ENCODE measurements at regions not wholly inside any gene's neighbourhood (a gene's known extent, or its start where the extent isn't known, plus 50 kb on each side); places are given as distances from the start of the nearest gene placed in this dataset.

- Mint-ChIP-seq H3K4me3 (ENCODE audit: unreplicated experiment) (no peak overlapping the region), H3K27ac (ENCODE audit: unreplicated experiment) (no peak overlapping the region), H3K27me3 (ENCODE audit: low read depth, unreplicated experiment) (peaks cover 30% of the 10 kb centered on the region), H3K4me1 (ENCODE audit: low read depth, unreplicated experiment) (peaks cover 10% of the 10 kb centered on the region), H3K36me3 (ENCODE audit: low read depth, unreplicated experiment) (no peaks in the 10 kb centered on the region), H3K9me3 (ENCODE audit: unreplicated experiment) (peaks cover 2% of the 10 kb centered on the region)
- Histone ChIP-seq H3K27ac (ENCODE audit: low read depth, low read length) (no peak overlapping the region), H3K4me3 (ENCODE audit: insufficient read depth, low read depth, low read length) (no peak overlapping the region), H3K4me1 (ENCODE audit: insufficient read depth, low read length) (peaks cover 15% of the 10 kb centered on the region), H4K20me1 (ENCODE audit: insufficient read depth, low read length) (no peaks in the 10 kb centered on the region), H3K4me2 (ENCODE audit: low read length) (peak overlapping the region; percentile 24), H3K79me2 (ENCODE audit: insufficient read depth, low read length) (no peaks in the 10 kb centered on the region), H3K9me3 (ENCODE audit: insufficient read depth, low read depth, low read length) (no peaks in the 10 kb centered on the region), H3K27me3 (ENCODE audit: insufficient read depth, low read length) (peaks cover 5% of the 10 kb centered on the region), H3K36me3 (ENCODE audit: insufficient read depth, low read length) (no peaks in the 10 kb centered on the region), H3K9ac (ENCODE audit: low read length) (no peak overlapping the region), H2AFZ (ENCODE audit: low read depth, low read length) (no peak overlapping the region)
- TF ChIP-seq EZH2 (IDR thresholded peaks at IDR 0.05; ENCODE audit: insufficient read depth, low read length) (no peak), CTCF (IDR thresholded peaks at IDR 0.05; ENCODE audit: insufficient read depth, low read depth, low read length) (no peak)
- DNase-seq (ENCODE audit: low read depth), result peak; percentile 8
- no peak for FAIRE-seq
Measured at GRCh38 chr14:101120641-101121507, 217.4 kb upstream of the RTL1 start.

GRCh38 chr14:101121508-101122139 lies 218.1 kb upstream of the RTL1 start:
- H3K4me3 Mint-ChIP-seq (ENCODE audit: unreplicated experiment), result no peak overlapping the region

More at GRCh38 chr14:101121508-101122139, 218.1 kb upstream of the RTL1 start:
- Histone ChIP-seq H3K27ac (ENCODE audit: low read depth, low read length) (no peak overlapping the region), H3K4me3 (ENCODE audit: insufficient read depth, low read depth, low read length) (no peak overlapping the region), H3K79me2 (ENCODE audit: insufficient read depth, low read length) (no peaks in the 10 kb centered on the region), H2AFZ (ENCODE audit: low read depth, low read length) (no peak overlapping the region), H3K9me3 (ENCODE audit: insufficient read depth, low read depth, low read length) (no peaks in the 10 kb centered on the region), H3K9ac (ENCODE audit: low read length) (no peak overlapping the region), H3K36me3 (ENCODE audit: insufficient read depth, low read length) (no peaks in the 10 kb centered on the region), H3K4me1 (ENCODE audit: insufficient read depth, low read length) (peaks cover 15% of the 10 kb centered on the region), H4K20me1 (ENCODE audit: insufficient read depth, low read length) (no peaks in the 10 kb centered on the region), H3K27me3 (ENCODE audit: insufficient read depth, low read length) (no peaks in the 10 kb centered on the region), H3K4me2 (ENCODE audit: low read length) (no peak overlapping the region)
- peaks cover 23% of the 10 kb centered on the region for H3K27me3 Mint-ChIP-seq (ENCODE audit: low read depth, unreplicated experiment)
- DNase-seq (ENCODE audit: low read depth) (no peak), FAIRE-seq (no peak)
- H3K9me3 Mint-ChIP-seq (ENCODE audit: unreplicated experiment), result peaks cover 2% of the 10 kb centered on the region
- no peaks in the 10 kb centered on the region for H3K36me3 Mint-ChIP-seq (ENCODE audit: low read depth, unreplicated experiment)
- TF ChIP-seq CTCF (IDR thresholded peaks at IDR 0.05; ENCODE audit: insufficient read depth, low read depth, low read length), result no peak
- no peak overlapping the region for H3K27ac Mint-ChIP-seq (ENCODE audit: unreplicated experiment)
- peaks cover 10% of the 10 kb centered on the region for H3K4me1 Mint-ChIP-seq (ENCODE audit: low read depth, unreplicated experiment)

All from astrocyte (in vitro differentiated cells and primary cell).